K562 (cell line): ENCODE measurements at regions not wholly inside any gene's neighbourhood (a gene's known extent, or its start where the extent isn't known, plus 50 kb on each side); places are given as distances from the start of the nearest gene placed in this dataset.

Source experiments
- ATAC-seq: fragments of 200-7000 bp; cut with Tn5 transposase; 3 replicates; pipeline ENCODE4 v1.9.1; 2020; ENCODE audit warnings: moderate library complexity
- BruUV-seq: library from RNA; stranded (reverse); fragments of 400-500 nt; replicated peaks from 2 replicates; lab custom pipeline; 2021; lab: Mats Ljungman, UMichigan
- CTCF ChIA-PET: fragments of 300-600 bp; formaldehyde crosslinking; extraction: SDS; loops from one replicate; lab custom pipeline; 2021; ENCODE audit warnings: low intra/inter-chr PET ratio; lab: Yijun Ruan, JAX
- POLR2A ChIA-PET: fragments of 300-600, 350-650 bp; sonication (Branson Sonifier 250); formaldehyde crosslinking; extraction: SDS; loops from one replicate; lab custom pipeline; 2021; ENCODE audit warnings: antibody characterized with exemption, inconsistent platforms; lab: Yijun Ruan, JAX
- DNase-seq, 4 experiments: peaks; one replicate each; pipeline versions ENCODE4 v3.0.0 to v3.0.0-alpha.2; 2011 to 2018; ENCODE audit warnings: low spot score in 3 of 4, mixed read lengths in 3 of 4; ENCODE audit errors: extremely low read depth in 1 of 4
- FAIRE-seq: peaks from 2 replicates; lab custom pipeline; 2011; peaks lifted over from hg19 to GRCh38; lab: Jason Lieb, UNC
- H2AFZ ChIP-seq: 2 replicates; pipeline ENCODE4 v1.6.0; 2011; ENCODE audit warnings: low read depth, low read length, control low read depth, inconsistent platforms
- H3K27ac ChIP-seq: fragments of 200-600 bp; 3 replicates; pipeline ENCODE4 v1.8.0; 2011; ENCODE audit warnings: low read depth, mild to moderate bottlenecking, control low read depth, inconsistent platforms, low read length, moderate library complexity, mixed read lengths; ENCODE audit errors: extremely low read depth
- H3K27me3 ChIP-seq, 2 experiments: fragments of 300-600 bp in 1 of 2; 2 replicates in 1 of 2; 3 replicates in 1 of 2; pipeline versions ENCODE4 v1.6.0 to v1.8.0; 2011; ENCODE audit warnings: inconsistent platforms in 2 of 2, low read length in 2 of 2, mild to moderate bottlenecking in 1 of 2, mixed read lengths in 1 of 2, moderate library complexity in 1 of 2; ENCODE audit not compliant: control insufficient read depth in 2 of 2, insufficient read depth in 2 of 2
- H3K36me3 ChIP-seq: fragments of 300-600 bp; 3 replicates; pipeline ENCODE4 v1.8.0; 2011; ENCODE audit warnings: mild to moderate bottlenecking, low read length, inconsistent platforms; ENCODE audit not compliant: control insufficient read depth, insufficient read depth
- H3K4me1 ChIP-seq, 2 experiments: fragments of 200-600 bp in 1 of 2; replicated peaks in 1 of 2; 2 replicates in 1 of 2; 3 replicates in 1 of 2; pipeline versions ENCODE4 v1.5.1 to v1.8.0; 2011; ENCODE audit warnings: inconsistent platforms in 2 of 2, low read length in 2 of 2, mild to moderate bottlenecking in 1 of 2, mixed read lengths in 1 of 2, moderate library complexity in 1 of 2; ENCODE audit not compliant: control insufficient read depth in 2 of 2, insufficient read depth in 2 of 2
- H3K4me2 ChIP-seq: 2 replicates; pipeline ENCODE4 v1.6.1; 2011; ENCODE audit warnings: low read length, control low read depth, inconsistent platforms, mixed read lengths; ENCODE audit not compliant: insufficient read depth
- H3K4me3 ChIP-seq: fragments of 200-600 bp; sonication (generic), shearing (Covaris generic); 2 replicates; pipeline ENCODE4 v1.5.1; 2016; ENCODE audit warnings: control low read depth, inconsistent platforms
- H3K79me2 ChIP-seq: fragments of 200-600 bp; 3 replicates; pipeline ENCODE4 v1.8.0; 2011; ENCODE audit warnings: low read length, inconsistent platforms; ENCODE audit not compliant: control insufficient read depth, insufficient read depth
- H3K9ac ChIP-seq, 2 experiments: 2 replicates each; pipeline versions ENCODE4 v1.6.0 to v1.6.1; 2011; ENCODE audit warnings: low read depth in 2 of 2, low read length in 2 of 2, control low read depth in 1 of 2, inconsistent platforms in 1 of 2, mild to moderate bottlenecking in 1 of 2, mixed read lengths in 1 of 2; ENCODE audit not compliant: insufficient read depth in 1 of 2
- H3K9me1 ChIP-seq: one replicate; pipeline ENCODE4 v1.6.0; 2011; ENCODE audit warnings: inconsistent platforms, mild to moderate bottlenecking, low read length, moderate library complexity; ENCODE audit not compliant: control insufficient read depth, insufficient read depth
- H3K9me3 ChIP-seq: replicated peaks from 2 replicates; pipeline ENCODE4 v1.5.1; 2011; ENCODE audit warnings: low read depth, low read length, inconsistent platforms; ENCODE audit not compliant: control insufficient read depth, insufficient read depth
- H4K20me1 ChIP-seq: replicated peaks from 2 replicates; pipeline ENCODE4 v1.6.1; 2011; ENCODE audit warnings: low read length, inconsistent platforms, mixed read lengths; ENCODE audit not compliant: control insufficient read depth, insufficient read depth
- CHD1 ChIP-seq: fragments of 200-600 bp; sonication (generic); IDR thresholded peaks from one replicate; pipeline ENCODE4 v1.6.1; 2012; ENCODE audit warnings: mild to moderate bottlenecking, moderate library complexity, low read length, inconsistent platforms
- MAFK ChIP-seq: IDR thresholded peaks from 2 replicates; pipeline ENCODE4 v1.6.1; 2011; ENCODE audit warnings: low read length, improper control_type of control experiment
- MECOM ChIP-seq: fragments of 250-450 bp; sonication (Bioruptor Pico); IDR thresholded peaks from 2 replicates; pipeline ENCODE4 v1.8.0; 2022; ENCODE audit warnings: inconsistent platforms
- MTA3 ChIP-seq: fragments of 450-650 bp; formaldehyde crosslinking; IDR thresholded peaks from 2 replicates; pipeline ENCODE4 v1.6.1; 2017; ENCODE audit warnings: mild to moderate bottlenecking, borderline replicate concordance
- PCBP2 ChIP-seq: fragments of 200-400 bp; formaldehyde crosslinking; IDR thresholded peaks from 2 replicates; pipeline ENCODE4 v1.6.1; 2018; ENCODE audit warnings: low read length, low read depth, mild to moderate bottlenecking, moderate library complexity; ENCODE audit not compliant: poor library complexity, severe bottlenecking
- PHTF2 ChIP-seq: fragments of 250-450 bp; sonication (Bioruptor Pico); IDR thresholded peaks from 2 replicates; pipeline ENCODE4 v1.5.0; 2021; ENCODE audit warnings: mild to moderate bottlenecking
- ZBTB1 ChIP-seq: sonication (generic); formaldehyde crosslinking; IDR thresholded peaks from 2 replicates; pipeline ENCODE4 v1.8.1; 2023; ENCODE audit warnings: missing genetic modification reagents, low read depth, mild to moderate bottlenecking, borderline replicate concordance
- ZNF121 ChIP-seq: sonication (generic); formaldehyde crosslinking; conservative IDR thresholded peaks from 2 replicates; pipeline ENCODE4 v1.8.0; 2022; ENCODE audit warnings: missing genetic modification reagents
- ZNF174 ChIP-seq: fragments of 250-450 bp; sonication (Bioruptor Pico); IDR thresholded peaks from 2 replicates; pipeline ENCODE4 v1.4.0; 2020; ENCODE audit warnings: mild to moderate bottlenecking
- ZNF24 ChIP-seq: fragments of 450-650 bp; IDR thresholded peaks from 2 replicates; pipeline ENCODE4 v1.6.1; 2016
- ZNF77 ChIP-seq: fragments of 250-450 bp; sonication (Bioruptor Pico); IDR thresholded peaks from 2 replicates; pipeline ENCODE4 v1.5.0; 2020
- WGBS: fragments of 100-300 bp; shearing (Covaris generic); methylation state at CpG from one replicate; pipeline ENCODE4 v1.1.6; 2016; ENCODE audit warnings: low coverage, mixed read lengths; ENCODE audit not compliant: insufficient coverage; ENCODE audit errors: missing lambda C conversion rate; 5-methylcytosine and 5-hydroxymethylcytosine counted together
- in situ Hi-C: fragments of 300-500 bp; cut with MboI; formaldehyde crosslinking; loops from 4 replicates; pipeline ENCODE4 v1.15.0; 2018; ENCODE audit warnings: inconsistent platforms, mixed read lengths
- intact Hi-C: fragments of 100-400 bp; cut with micrococcal nuclease; formaldehyde crosslinking; loops from 2 replicates; pipeline ENCODE4 v1.14.2; 2022
- TF ChIP-seq, protein P1 (sequence below): fragments of 450-650 bp; IDR thresholded peaks from 2 replicates; pipeline ENCODE4 v1.6.1; 2018; ENCODE audit not compliant: partially characterized antibody
- TF ChIP-seq, protein P2 (sequence below), 2 experiments: fragments of 450-650 bp; IDR thresholded peaks; 2 replicates each; pipeline ENCODE4 v1.6.1; 2016; ENCODE audit warnings: mild to moderate bottlenecking in 2 of 2, borderline replicate concordance in 1 of 2, low read depth in 1 of 2, moderate library complexity in 1 of 2

DNA sequence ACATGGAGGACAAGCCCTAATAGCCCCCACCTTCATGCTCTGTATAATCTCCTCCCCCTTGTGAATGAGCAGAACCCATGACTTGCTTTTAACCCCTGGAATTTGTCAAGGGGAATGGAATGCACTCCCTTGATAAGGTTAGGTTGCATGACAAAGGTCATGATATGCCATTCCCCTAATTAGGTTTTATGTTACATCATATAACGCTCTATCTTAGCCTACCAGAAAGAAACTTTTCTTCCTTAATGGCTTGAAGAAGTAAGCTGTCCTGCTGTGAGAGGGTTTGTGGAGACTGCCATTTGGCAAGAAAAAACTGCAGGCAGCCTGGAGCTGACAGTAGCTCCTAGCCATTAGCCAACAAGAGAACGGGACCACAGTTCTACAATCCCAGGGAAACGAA lies 399.8 kb upstream of the MAD2L1 start:
- ATAC-seq (no peak), FAIRE-seq (no peak), DNase-seq (no peak)
- Histone ChIP-seq H3K36me3 (no peaks in the 10 kb centered on the region), H3K4me2 (no peak overlapping the region), H3K27ac (no peak overlapping the region), H3K4me1 (no peaks in the 10 kb centered on the region), H2AFZ (no peak overlapping the region), H3K4me3 (no peak overlapping the region), H3K79me2 (no peaks in the 10 kb centered on the region), H3K9me3 (no peaks in the 10 kb centered on the region; the same call in 1 of the 2 replicates), H3K27me3 (no peaks in the 10 kb centered on the region), H4K20me1 (no peaks in the 10 kb centered on the region), H3K9ac (no peak overlapping the region), H3K9me1 (no peaks in the 10 kb centered on the region)
- intact Hi-C loops, result no loop called here
- 7% methylated on average over 3 of the region's 3 CpGs for WGBS
- BruUV-seq, result no TSS peak
- in situ Hi-C loops, result no loop called here
- ChIA-PET CTCF (no interaction called here), POLR2A (no interaction called here)
- TF ChIP-seq, protein P1, sequence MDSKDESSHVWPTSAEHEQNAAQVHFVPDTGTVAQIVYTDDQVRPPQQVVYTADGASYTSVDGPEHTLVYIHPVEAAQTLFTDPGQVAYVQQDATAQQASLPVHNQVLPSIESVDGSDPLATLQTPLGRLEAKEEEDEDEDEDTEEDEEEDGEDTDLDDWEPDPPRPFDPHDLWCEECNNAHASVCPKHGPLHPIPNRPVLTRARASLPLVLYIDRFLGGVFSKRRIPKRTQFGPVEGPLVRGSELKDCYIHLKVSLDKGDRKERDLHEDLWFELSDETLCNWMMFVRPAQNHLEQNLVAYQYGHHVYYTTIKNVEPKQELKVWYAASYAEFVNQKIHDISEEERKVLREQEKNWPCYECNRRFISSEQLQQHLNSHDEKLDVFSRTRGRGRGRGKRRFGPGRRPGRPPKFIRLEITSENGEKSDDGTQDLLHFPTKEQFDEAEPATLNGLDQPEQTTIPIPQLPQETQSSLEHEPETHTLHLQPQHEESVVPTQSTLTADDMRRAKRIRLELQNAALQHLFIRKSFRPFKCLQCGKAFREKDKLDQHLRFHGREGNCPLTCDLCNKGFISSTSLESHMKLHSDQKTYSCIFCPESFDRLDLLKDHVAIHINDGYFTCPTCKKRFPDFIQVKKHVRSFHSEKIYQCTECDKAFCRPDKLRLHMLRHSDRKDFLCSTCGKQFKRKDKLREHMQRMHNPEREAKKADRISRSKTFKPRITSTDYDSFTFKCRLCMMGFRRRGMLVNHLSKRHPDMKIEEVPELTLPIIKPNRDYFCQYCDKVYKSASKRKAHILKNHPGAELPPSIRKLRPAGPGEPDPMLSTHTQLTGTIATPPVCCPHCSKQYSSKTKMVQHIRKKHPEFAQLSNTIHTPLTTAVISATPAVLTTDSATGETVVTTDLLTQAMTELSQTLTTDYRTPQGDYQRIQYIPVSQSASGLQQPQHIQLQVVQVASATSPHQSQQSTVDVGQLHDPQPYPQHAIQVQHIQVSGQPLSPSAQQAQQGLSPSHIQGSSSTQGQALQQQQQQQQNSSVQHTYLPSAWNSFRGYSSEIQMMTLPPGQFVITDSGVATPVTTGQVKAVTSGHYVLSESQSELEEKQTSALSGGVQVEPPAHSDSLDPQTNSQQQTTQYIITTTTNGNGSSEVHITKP, result no peak
- TF ChIP-seq ZBTB1 (CRISPR knock-in tag), result no peak
- no peak for TF ChIP-seq ZNF77 (CRISPR knock-in tag)
- TF ChIP-seq PHTF2 (CRISPR knock-in tag), result no peak
- no peak for TF ChIP-seq MAFK
- TF ChIP-seq ZNF174, result no peak
- TF ChIP-seq ZNF121 (CRISPR knock-in tag), result no peak
- TF ChIP-seq PCBP2, result no peak
- no peak for TF ChIP-seq MTA3
- TF ChIP-seq ZNF24, result no peak
- TF ChIP-seq, protein P2, sequence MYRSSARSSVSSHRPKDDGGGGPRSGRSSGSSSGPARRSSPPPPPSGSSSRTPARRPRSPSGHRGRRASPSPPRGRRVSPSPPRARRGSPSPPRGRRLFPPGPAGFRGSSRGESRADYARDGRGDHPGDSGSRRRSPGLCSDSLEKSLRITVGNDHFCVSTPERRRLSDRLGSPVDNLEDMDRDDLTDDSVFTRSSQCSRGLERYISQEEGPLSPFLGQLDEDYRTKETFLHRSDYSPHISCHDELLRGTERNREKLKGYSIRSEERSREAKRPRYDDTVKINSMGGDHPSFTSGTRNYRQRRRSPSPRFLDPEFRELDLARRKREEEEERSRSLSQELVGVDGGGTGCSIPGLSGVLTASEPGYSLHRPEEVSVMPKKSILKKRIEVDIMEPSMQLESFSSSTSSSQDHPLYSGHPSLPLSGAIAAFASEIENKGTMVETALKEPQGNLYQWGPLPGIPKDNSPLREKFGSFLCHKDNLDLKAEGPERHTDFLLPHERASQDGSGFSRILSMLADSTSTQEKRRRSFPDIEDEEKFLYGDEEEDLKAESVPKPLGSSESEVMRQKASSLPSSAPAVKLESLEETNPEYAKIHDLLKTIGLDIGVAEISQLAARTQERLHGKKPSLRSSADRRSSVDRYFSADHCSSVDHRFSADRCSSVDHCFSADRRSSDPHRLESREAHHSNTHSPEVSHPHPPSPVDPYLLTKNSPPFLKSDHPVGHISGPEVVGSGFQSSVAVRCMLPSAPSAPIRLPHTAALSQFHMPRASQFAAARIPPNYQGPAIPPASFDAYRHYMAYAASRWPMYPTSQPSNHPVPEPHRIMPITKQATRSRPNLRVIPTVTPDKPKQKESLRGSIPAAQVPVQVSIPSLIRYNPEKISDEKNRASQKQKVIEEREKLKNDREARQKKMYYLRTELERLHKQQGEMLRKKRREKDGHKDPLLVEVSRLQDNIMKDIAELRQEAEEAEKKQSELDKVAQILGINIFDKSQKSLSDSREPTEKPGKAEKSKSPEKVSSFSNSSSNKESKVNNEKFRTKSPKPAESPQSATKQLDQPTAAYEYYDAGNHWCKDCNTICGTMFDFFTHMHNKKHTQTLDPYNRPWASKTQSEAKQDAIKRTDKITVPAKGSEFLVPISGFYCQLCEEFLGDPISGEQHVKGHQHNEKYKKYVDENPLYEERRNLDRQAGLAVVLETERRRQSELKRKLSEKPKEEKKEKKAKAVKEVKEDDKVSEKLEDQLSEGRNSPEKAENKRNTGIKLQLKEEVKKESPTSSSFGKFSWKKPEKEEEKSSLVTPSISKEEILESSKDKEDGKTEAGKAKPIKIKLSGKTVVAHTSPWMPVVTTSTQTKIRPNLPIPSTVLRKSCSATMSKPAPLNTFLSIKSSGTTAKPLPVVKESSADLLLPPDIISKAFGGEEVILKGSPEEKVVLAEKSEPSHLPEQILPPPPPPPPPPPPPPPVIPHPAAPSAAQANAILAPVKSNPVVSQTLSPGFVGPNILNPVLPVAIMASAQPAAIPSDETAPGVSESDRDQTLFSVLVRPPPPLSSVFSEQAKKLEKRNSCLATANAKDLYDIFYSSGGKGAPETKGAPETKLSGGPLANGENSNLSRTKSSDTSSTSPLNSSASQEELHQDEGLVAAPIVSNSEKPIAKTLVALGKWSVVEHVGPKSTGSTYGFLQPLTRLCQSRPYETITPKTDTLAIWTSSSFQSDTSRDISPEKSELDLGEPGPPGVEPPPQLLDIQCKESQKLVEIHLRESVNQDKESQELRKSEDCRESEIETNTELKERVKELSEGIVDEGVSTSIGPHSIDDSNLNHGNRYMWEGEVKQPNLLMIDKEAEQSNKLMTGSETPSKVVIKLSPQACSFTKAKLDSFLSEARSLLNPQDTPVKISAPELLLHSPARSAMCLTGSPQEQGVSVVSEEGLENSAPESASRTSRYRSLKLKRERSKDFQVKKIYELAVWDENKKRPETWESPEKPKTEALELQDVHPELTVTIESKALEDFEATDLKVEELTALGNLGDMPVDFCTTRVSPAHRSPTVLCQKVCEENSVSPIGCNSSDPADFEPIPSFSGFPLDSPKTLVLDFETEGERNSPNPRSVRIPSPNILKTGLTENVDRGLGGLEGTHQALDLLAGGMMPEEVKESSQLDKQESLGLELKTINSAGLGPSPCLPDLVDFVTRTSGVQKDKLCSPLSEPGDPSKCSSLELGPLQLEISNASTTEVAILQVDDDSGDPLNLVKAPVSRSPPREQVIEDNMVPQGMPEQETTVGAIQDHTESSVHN (IDR thresholded peaks at IDR 0.05; ENCODE audit: borderline replicate concordance in 1 of 2, low read depth in 1 of 2), result no peak
- TF ChIP-seq CHD1, result no peak
- TF ChIP-seq MECOM (CRISPR knock-in tag), result no peak
